ENCODE measurements at regions not wholly inside any gene's neighbourhood (a gene's known extent, or its start where the extent isn't known, plus 50 kb on each side); places are given as distances from the start of the nearest gene placed in this dataset.

DNA sequence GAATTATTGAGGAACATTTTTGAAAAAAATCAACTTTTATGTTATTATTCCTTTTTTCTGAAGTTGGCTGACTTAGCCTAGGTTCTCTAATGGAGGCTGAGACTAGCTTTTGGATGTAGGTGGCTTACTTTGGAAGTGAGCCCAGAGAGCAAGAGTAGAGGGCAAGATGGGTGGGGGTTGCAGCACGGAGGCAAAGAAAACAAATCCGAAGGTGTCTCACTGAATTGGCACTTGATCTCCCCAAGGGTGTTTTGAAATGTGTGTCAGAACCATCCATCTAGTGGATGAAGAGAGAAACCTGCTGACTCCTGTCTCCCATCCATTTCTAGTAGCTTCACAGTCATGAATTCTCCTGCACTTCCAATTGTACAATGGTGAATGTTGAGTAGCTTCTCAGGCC lies 390.7 kb downstream of the TMEM182 start:
- TF ChIP-seq EZH2 (IDR thresholded peaks at IDR 0.05; ENCODE audit: borderline replicate concordance, low read depth, low read length, severe bottlenecking), result no peak
- TF ChIP-seq, protein P1, sequence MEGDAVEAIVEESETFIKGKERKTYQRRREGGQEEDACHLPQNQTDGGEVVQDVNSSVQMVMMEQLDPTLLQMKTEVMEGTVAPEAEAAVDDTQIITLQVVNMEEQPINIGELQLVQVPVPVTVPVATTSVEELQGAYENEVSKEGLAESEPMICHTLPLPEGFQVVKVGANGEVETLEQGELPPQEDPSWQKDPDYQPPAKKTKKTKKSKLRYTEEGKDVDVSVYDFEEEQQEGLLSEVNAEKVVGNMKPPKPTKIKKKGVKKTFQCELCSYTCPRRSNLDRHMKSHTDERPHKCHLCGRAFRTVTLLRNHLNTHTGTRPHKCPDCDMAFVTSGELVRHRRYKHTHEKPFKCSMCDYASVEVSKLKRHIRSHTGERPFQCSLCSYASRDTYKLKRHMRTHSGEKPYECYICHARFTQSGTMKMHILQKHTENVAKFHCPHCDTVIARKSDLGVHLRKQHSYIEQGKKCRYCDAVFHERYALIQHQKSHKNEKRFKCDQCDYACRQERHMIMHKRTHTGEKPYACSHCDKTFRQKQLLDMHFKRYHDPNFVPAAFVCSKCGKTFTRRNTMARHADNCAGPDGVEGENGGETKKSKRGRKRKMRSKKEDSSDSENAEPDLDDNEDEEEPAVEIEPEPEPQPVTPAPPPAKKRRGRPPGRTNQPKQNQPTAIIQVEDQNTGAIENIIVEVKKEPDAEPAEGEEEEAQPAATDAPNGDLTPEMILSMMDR (IDR thresholded peaks at IDR 0.05; ENCODE audit: borderline replicate concordance, extremely low read depth, low read length, poor library complexity, severe bottlenecking), result no peak

Data from DND-41 (cell line).